Esophagus muscularis mucosa (tissue), 4 donors: ENCODE measurements at regions not wholly inside any gene's neighbourhood (a gene's known extent, or its start where the extent isn't known, plus 50 kb on each side); places are given as distances from the start of the nearest gene placed in this dataset.

ENCODE experiments used
- DNase-seq: peaks from one replicate; pipeline ENCODE4 v3.0.0-alpha.2; 2017; ENCODE audit errors: extremely low spot score
- H3K27ac ChIP-seq, 4 donors: fragments of 200-600 bp; sonication (generic); replicated peaks in 1 of 4; 1 replicate in 3 of 4; 2 replicates in 1 of 4; pipeline ENCODE4 v1.5.1; 2016 to 2019; ENCODE audit warnings: mild to moderate bottlenecking in 1 of 4
- H3K27me3 ChIP-seq, 4 donors: fragments of 200-600 bp; sonication (generic); one replicate each; pipeline versions ENCODE4 v1.5.1 to v1.6.0; 2016 to 2019
- H3K36me3 ChIP-seq, 4 donors: fragments of 200-600 bp; sonication (generic); one replicate each; pipeline ENCODE4 v1.5.1; 2016 to 2019
- H3K4me1 ChIP-seq, 4 donors: fragments of 200-600 bp; sonication (generic); one replicate each; pipeline ENCODE4 v1.5.1; 2016 to 2019
- H3K4me3 ChIP-seq, 4 donors: fragments of 200-600 bp; sonication (generic); 1 replicate in 2 of 4; 2 replicates in 2 of 4; pipeline ENCODE4 v1.5.1; 2016 to 2019; ENCODE audit warnings: mild to moderate bottlenecking in 4 of 4, moderate library complexity in 1 of 4
- H3K9me3 ChIP-seq, 4 donors: fragments of 200-600 bp; sonication (generic); 1 replicate in 3 of 4; 2 replicates in 1 of 4; pipeline ENCODE4 v1.5.1; 2016 to 2019
- CTCF ChIP-seq, 3 experiments: fragments of 200-600 bp in 2 of 3; fragments of 450-650 bp in 1 of 3; sonication (generic) in 2 of 3; IDR thresholded peaks; one replicate each; pipeline ENCODE4 v1.5.1; 2017 to 2019; ENCODE audit warnings: antibody characterized with exemption in 3 of 3, mild to moderate bottlenecking in 2 of 3, moderate library complexity in 1 of 3
- EP300 ChIP-seq: sonication (generic); formaldehyde crosslinking; IDR thresholded peaks from one replicate; pipeline ENCODE4 v1.6.1; 2017; ENCODE audit warnings: antibody characterized with exemption
- POLR2A ChIP-seq: fragments of 450-650 bp; IDR thresholded peaks from one replicate; pipeline ENCODE4 v1.6.1; 2017; ENCODE audit warnings: antibody characterized with exemption, moderate library complexity, mild to moderate bottlenecking, low read depth
- POLR2AphosphoS5 ChIP-seq, 2 donors: sonication (generic); formaldehyde crosslinking; IDR thresholded peaks; one replicate each; pipeline ENCODE4 v1.6.1; 2017; ENCODE audit warnings: antibody characterized with exemption in 2 of 2
- WGBS: methylation state at CpG from one replicate; pipeline ENCODE4 v1.1.5; 2018; 5-methylcytosine and 5-hydroxymethylcytosine counted together
- intact Hi-C: fragments of 100-400 bp; cut with DNase I; formaldehyde crosslinking; loops from one replicate; pipeline ENCODE4 v1.15.1; 2023

GRCh38 chr17:53736516-53737240 lies 86.0 kb upstream of the KIF2B start:
- TF ChIP-seq CTCF (IDR thresholded peaks at IDR 0.05) (no peak), POLR2A (no peak), POLR2AphosphoS5 (IDR thresholded peaks at IDR 0.05) (no peak), EP300 (no peak)
- intact Hi-C loops, result no loop called here
- Histone ChIP-seq H3K9me3 (no peaks in the 10 kb centered on the region), H3K4me1 (no peaks in the 10 kb centered on the region), H3K36me3 (no peaks in the 10 kb centered on the region), H3K4me3 (no peak overlapping the region), H3K27me3 (no peaks in the 10 kb centered on the region), H3K27ac (no peak overlapping the region)
- WGBS, result 64% methylated on average over 5 of the region's 5 CpGs
- DNase-seq, result no peak

GRCh38 chr17:53724726-53725125 lies 98.0 kb upstream of the KIF2B start:
- TF ChIP-seq POLR2A (no peak), POLR2AphosphoS5 (IDR thresholded peaks at IDR 0.05) (no peak), EP300 (no peak), CTCF (IDR thresholded peaks at IDR 0.05) (no peak)
- Histone ChIP-seq H3K36me3 (no peaks in the 10 kb centered on the region), H3K27me3 (no peaks in the 10 kb centered on the region), H3K9me3 (no peaks in the 10 kb centered on the region), H3K27ac (no peak overlapping the region), H3K4me3 (no peak overlapping the region), H3K4me1 (peaks cover 0 to 7% (median 3%) of the 10 kb centered on the region in 4 donors)
- no peak for DNase-seq
- no CpG with 5 or more reads among the region's 1 CpG for WGBS
- intact Hi-C loops, result no loop called here

- Histone ChIP-seq H3K36me3 (no peaks in the 10 kb centered on the region), H3K9me3 (no peaks in the 10 kb centered on the region), H3K27ac (no peak overlapping the region), H3K4me3 (no peak overlapping the region), H3K27me3 (no peaks in the 10 kb centered on the region), H3K4me1 (peaks cover 0 to 7% (median 3%) of the 10 kb centered on the region in 4 donors)
- intact Hi-C loops, result no loop called here
- TF ChIP-seq POLR2AphosphoS5 (IDR thresholded peaks at IDR 0.05) (no peak), POLR2A (no peak), CTCF (IDR thresholded peaks at IDR 0.05) (no peak), EP300 (no peak)
- WGBS, result 40% methylated on average over 2 of the region's 2 CpGs
- no peak for DNase-seq
Observed at GRCh38 chr17:53722407-53722806, 100.3 kb upstream of the KIF2B start.

- Histone ChIP-seq H3K9me3 (no peaks in the 10 kb centered on the region), H3K4me1 (peaks cover 0 to 7% (median 3%) of the 10 kb centered on the region in 4 donors), H3K27me3 (no peaks in the 10 kb centered on the region), H3K27ac (no peak overlapping the region), H3K4me3 (no peak overlapping the region), H3K36me3 (no peaks in the 10 kb centered on the region)
- TF ChIP-seq EP300 (no peak), CTCF (IDR thresholded peaks at IDR 0.05) (no peak), POLR2A (no peak), POLR2AphosphoS5 (IDR thresholded peaks at IDR 0.05) (no peak)
- intact Hi-C loops, result no loop called here
- no peak for DNase-seq
- 31% methylated on average over 2 of the region's 2 CpGs for WGBS
Observed at GRCh38 chr17:53721101-53721500, 101.6 kb upstream of the KIF2B start.

GRCh38 chr17:53719229-53719628 lies 103.5 kb upstream of the KIF2B start:
- no peak for DNase-seq
- Histone ChIP-seq H3K36me3 (no peaks in the 10 kb centered on the region), H3K4me3 (no peak overlapping the region), H3K27ac (no peak overlapping the region), H3K27me3 (no peaks in the 10 kb centered on the region), H3K4me1 (peaks cover 0 to 7% (median 3%) of the 10 kb centered on the region in 4 donors), H3K9me3 (no peaks in the 10 kb centered on the region)
- intact Hi-C loops, result no loop called here
- TF ChIP-seq CTCF (IDR thresholded peaks at IDR 0.05), result no peak
- TF ChIP-seq POLR2AphosphoS5 (IDR thresholded peaks at IDR 0.05), result no peak
- no peak for TF ChIP-seq EP300
